Body of pancreas (tissue), 4 donors: ENCODE measurements at regions not wholly inside any gene's neighbourhood (a gene's known extent, or its start where the extent isn't known, plus 50 kb on each side); places are given as distances from the start of the nearest gene placed in this dataset.

ENCODE experiments used
- POLR2A ChIP-seq, 3 donors: fragments of 450-650 bp; IDR thresholded peaks; one replicate each; pipeline ENCODE4 v1.6.1; 2016; ENCODE audit warnings: antibody characterized with exemption in 3 of 3, mild to moderate bottlenecking in 2 of 3
- TF ChIP-seq, protein P1 (sequence below), 7 experiments: fragments of 450-650 bp in 4 of 7; fragments of 200-600 bp in 3 of 7; sonication (generic) in 3 of 7; IDR thresholded peaks; one replicate each; pipeline ENCODE4 v1.5.1; 2016 to 2019; ENCODE audit warnings: antibody characterized with exemption in 7 of 7

DNA sequence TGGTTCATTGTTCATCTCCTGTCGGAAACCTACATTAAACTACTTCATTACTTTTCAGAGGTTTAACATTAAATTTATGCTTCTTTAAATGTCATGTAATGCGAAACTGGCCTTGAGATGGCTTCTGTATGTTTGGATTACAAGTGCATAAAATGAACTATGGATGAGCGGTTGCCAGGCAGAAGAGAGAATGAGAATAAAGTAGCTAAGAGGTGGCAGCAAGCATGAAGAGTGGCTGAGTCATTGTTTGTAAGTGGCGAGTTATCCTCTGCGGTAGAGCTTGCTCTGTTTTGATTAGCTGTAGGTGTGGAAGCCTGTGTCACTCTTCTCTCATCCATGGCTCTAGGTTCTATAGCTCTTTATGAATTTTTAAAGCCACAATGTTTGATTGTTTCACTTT lies 1139.6 kb upstream of the PCDH9 start:
- TF ChIP-seq, protein P1, sequence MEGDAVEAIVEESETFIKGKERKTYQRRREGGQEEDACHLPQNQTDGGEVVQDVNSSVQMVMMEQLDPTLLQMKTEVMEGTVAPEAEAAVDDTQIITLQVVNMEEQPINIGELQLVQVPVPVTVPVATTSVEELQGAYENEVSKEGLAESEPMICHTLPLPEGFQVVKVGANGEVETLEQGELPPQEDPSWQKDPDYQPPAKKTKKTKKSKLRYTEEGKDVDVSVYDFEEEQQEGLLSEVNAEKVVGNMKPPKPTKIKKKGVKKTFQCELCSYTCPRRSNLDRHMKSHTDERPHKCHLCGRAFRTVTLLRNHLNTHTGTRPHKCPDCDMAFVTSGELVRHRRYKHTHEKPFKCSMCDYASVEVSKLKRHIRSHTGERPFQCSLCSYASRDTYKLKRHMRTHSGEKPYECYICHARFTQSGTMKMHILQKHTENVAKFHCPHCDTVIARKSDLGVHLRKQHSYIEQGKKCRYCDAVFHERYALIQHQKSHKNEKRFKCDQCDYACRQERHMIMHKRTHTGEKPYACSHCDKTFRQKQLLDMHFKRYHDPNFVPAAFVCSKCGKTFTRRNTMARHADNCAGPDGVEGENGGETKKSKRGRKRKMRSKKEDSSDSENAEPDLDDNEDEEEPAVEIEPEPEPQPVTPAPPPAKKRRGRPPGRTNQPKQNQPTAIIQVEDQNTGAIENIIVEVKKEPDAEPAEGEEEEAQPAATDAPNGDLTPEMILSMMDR (IDR thresholded peaks at IDR 0.05): no peak
- TF ChIP-seq POLR2A (IDR thresholded peaks at IDR 0.05): no peak
